ENCODE measurements at regions not wholly inside any gene's neighbourhood (a gene's known extent, or its start where the extent isn't known, plus 50 kb on each side); places are given as distances from the start of the nearest gene placed in this dataset.
"Not testable (repeated sequence)": the region's sequence is repeated elsewhere in the genome, so short reads cannot be mapped to it uniquely, and the experiment has no call there.

DNA sequence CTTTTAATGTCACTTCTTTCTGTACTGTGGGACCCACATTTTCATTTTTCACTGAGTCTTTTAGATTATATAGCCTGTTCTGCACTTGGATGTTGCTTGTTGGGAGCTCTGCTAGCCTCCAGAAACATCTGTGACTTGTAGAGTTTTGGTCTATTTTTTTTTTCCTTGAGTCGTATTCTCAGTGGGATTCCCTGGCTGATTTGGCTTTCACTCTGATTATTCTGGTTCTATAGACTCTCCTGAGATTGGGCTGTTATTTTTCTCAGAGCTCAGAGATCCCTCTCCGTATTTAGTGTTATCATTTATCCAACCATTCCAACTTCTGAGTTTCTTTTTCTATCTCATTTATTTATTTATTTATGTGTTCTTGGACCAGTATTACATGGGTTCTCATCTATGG lies 339.3 kb downstream of the FAM170A start:
- Histone ChIP-seq H3K27me3 (replicated peaks in 1 of 4; ENCODE audit: control extremely low read depth in 1 of 4, control insufficient read depth in 3 of 4, insufficient read depth in 4 of 4, low read length in 3 of 4) (no peaks in the 10 kb centered on the region), H3K9ac (ENCODE audit: low read length) (no peak overlapping the region), H3K9me3 (ENCODE audit: control extremely low read depth in 1 of 3, control insufficient read depth in 2 of 3, insufficient read depth in 1 of 3, low read length in 2 of 3) (peaks cover 0 to 5% (median 0%) of the 10 kb centered on the region in 3 donors), H4K20me1 (ENCODE audit: control insufficient read depth, insufficient read depth, low read length, poor library complexity, severe bottlenecking) (no peaks in the 10 kb centered on the region), H3K4me3 (ENCODE audit: control extremely low read depth in 1 of 5, extremely low read depth in 1 of 5, insufficient read depth in 1 of 5, low read depth in 2 of 5, low read length in 4 of 5) (no peak overlapping the region), H3K36me3 (replicated peaks in 1 of 2; ENCODE audit: control extremely low read depth in 1 of 2, control insufficient read depth in 1 of 2, extremely low read depth in 1 of 2, insufficient read depth in 2 of 2, low read length in 1 of 2) (no peaks in the 10 kb centered on the region), H3K27ac (ENCODE audit: low read length in 2 of 2) (no peak overlapping the region), H3K4me2 (replicated peaks; ENCODE audit: low read depth, low read length, poor library complexity, severe bottlenecking) (no peak overlapping the region), H2AFZ (ENCODE audit: insufficient read depth, low read depth, low read length, poor library complexity, severe bottlenecking) (no peak overlapping the region), H3K79me2 (ENCODE audit: control insufficient read depth, insufficient read depth, low read length) (no peaks in the 10 kb centered on the region), H3K4me1 (ENCODE audit: control insufficient read depth in 2 of 2, insufficient read depth in 2 of 2, low read length in 2 of 2) (no peaks in the 10 kb centered on the region)
- intact Hi-C loops (cut with micrococcal nuclease), result no loop called here
- ChIA-PET POLR2A (no interaction called here), CTCF (no interaction called here)
- no peak overlapping the region for H3K27ac Mint-ChIP-seq
- H3K4me3 Mint-ChIP-seq, result no peak overlapping the region
- TF ChIP-seq EZH2 (IDR thresholded peaks at IDR 0.05; ENCODE audit: borderline replicate concordance, insufficient read depth, low read depth, low read length, poor library complexity, severe bottlenecking), result no peak
- TF ChIP-seq, protein P1, sequence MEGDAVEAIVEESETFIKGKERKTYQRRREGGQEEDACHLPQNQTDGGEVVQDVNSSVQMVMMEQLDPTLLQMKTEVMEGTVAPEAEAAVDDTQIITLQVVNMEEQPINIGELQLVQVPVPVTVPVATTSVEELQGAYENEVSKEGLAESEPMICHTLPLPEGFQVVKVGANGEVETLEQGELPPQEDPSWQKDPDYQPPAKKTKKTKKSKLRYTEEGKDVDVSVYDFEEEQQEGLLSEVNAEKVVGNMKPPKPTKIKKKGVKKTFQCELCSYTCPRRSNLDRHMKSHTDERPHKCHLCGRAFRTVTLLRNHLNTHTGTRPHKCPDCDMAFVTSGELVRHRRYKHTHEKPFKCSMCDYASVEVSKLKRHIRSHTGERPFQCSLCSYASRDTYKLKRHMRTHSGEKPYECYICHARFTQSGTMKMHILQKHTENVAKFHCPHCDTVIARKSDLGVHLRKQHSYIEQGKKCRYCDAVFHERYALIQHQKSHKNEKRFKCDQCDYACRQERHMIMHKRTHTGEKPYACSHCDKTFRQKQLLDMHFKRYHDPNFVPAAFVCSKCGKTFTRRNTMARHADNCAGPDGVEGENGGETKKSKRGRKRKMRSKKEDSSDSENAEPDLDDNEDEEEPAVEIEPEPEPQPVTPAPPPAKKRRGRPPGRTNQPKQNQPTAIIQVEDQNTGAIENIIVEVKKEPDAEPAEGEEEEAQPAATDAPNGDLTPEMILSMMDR (IDR thresholded peaks at IDR 0.05), result no peak
- no peak for DNase-seq
- no peaks in the 10 kb centered on the region for H3K4me1 Mint-ChIP-seq
- no peak for ATAC-seq (ENCODE audit: low read depth)
- peaks cover 4% of the 10 kb centered on the region for H3K9me3 Mint-ChIP-seq (ENCODE audit: insufficient read depth)
- H3K27me3 Mint-ChIP-seq, result no peaks in the 10 kb centered on the region
- no CpG with 5 or more reads among the region's 2 CpGs for WGBS (ENCODE audit: insufficient coverage)

DNA sequence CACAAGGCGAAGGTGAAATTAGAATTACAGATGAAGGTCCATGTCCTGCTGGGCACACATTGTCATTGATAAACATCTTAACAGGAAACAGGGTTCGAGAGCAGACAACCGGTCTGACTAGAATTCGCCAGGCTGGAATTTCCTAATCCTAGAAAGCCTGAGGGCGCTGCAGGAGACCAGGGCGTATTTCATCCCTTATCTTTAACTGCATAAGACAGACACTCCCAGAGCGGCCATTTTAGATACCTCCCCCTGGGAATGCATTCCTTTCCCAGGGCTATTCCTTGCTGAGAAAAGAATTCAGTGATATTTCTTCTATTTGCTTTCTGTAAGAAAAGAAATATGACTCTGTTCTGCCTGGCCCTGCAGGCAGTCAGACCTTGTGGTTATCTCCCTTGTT lies 357.7 kb downstream of the FAM170A start:
- H3K4me1 Mint-ChIP-seq; intact Hi-C loops (cut with micrococcal nuclease); H2AFZ ChIP-seq (ENCODE audit: insufficient read depth, low read depth, low read length, poor library complexity, severe bottlenecking); H3K4me3 ChIP-seq (ENCODE audit: control extremely low read depth in 1 of 5, extremely low read depth in 1 of 5, insufficient read depth in 1 of 5, low read depth in 2 of 5, low read length in 4 of 5); ATAC-seq (ENCODE audit: low read depth); H3K27me3 ChIP-seq (replicated peaks in 1 of 4; ENCODE audit: control extremely low read depth in 1 of 4, control insufficient read depth in 3 of 4, insufficient read depth in 4 of 4, low read length in 3 of 4); H3K36me3 ChIP-seq (replicated peaks in 1 of 2; ENCODE audit: control extremely low read depth in 1 of 2, control insufficient read depth in 1 of 2, extremely low read depth in 1 of 2, insufficient read depth in 2 of 2, low read length in 1 of 2); H3K79me2 ChIP-seq (ENCODE audit: control insufficient read depth, insufficient read depth, low read length); H3K27me3 Mint-ChIP-seq; DNase-seq; H3K27ac ChIP-seq (ENCODE audit: low read length in 2 of 2); CTCF ChIA-PET; POLR2A ChIA-PET; H3K4me2 ChIP-seq (replicated peaks; ENCODE audit: low read depth, low read length, poor library complexity, severe bottlenecking); H3K4me1 ChIP-seq (ENCODE audit: control insufficient read depth in 2 of 2, insufficient read depth in 2 of 2, low read length in 2 of 2); H3K4me3 Mint-ChIP-seq; H4K20me1 ChIP-seq (ENCODE audit: control insufficient read depth, insufficient read depth, low read length, poor library complexity, severe bottlenecking); H3K9ac ChIP-seq (ENCODE audit: low read length); H3K27ac Mint-ChIP-seq: not testable (repeated sequence)
- peaks cover 0 to 13% (median 0%) of the 10 kb centered on the region in 3 donors for H3K9me3 ChIP-seq (ENCODE audit: control extremely low read depth in 1 of 3, control insufficient read depth in 2 of 3, insufficient read depth in 1 of 3, low read length in 2 of 3)
- peaks cover 10% of the 10 kb centered on the region for H3K9me3 Mint-ChIP-seq (ENCODE audit: insufficient read depth)
- 97% methylated on average over 3 of the region's 7 CpGs for WGBS (ENCODE audit: insufficient coverage)

All from B cell (primary cell).